ENCODE measurements at regions not wholly inside any gene's neighbourhood (a gene's known extent, or its start where the extent isn't known, plus 50 kb on each side); places are given as distances from the start of the nearest gene placed in this dataset.
"Not testable (repeated sequence)": the region's sequence is repeated elsewhere in the genome, so short reads cannot be mapped to it uniquely, and the experiment has no call there.

- no peak for DNase-seq
Observed at GRCh38 chrX:1009771-1010170, 202.7 kb downstream of the CRLF2 start.

- no peak for DNase-seq
Observed at GRCh38 chrX:1006156-1006730, 206.2 kb downstream of the CRLF2 start.

- no peak for DNase-seq
Observed at GRCh38 chrX:1002611-1003010, 209.8 kb downstream of the CRLF2 start.

- no peak for DNase-seq
Observed at GRCh38 chrX:997631-998137, 214.8 kb downstream of the CRLF2 start.

GRCh38 chrX:994780-995179 lies 217.7 kb downstream of the CRLF2 start:
- DNase-seq = no peak

- peak; percentile 97 for DNase-seq
Observed at GRCh38 chrX:989959-990510, 222.4 kb downstream of the CRLF2 start.

GRCh38 chrX:988530-988929 lies 223.9 kb downstream of the CRLF2 start:
- not testable (repeated sequence) for DNase-seq

- DNase-seq = no peak
Observed at GRCh38 chrX:981791-982626, 230.4 kb downstream of the CRLF2 start.

- no peak for DNase-seq
Observed at GRCh38 chrX:980587-981235, 231.7 kb downstream of the CRLF2 start.

GRCh38 chrX:979127-979526 lies 233.3 kb downstream of the CRLF2 start:
- not testable (repeated sequence) for DNase-seq

GRCh38 chrX:973010-973632 lies 239.3 kb downstream of the CRLF2 start:
- DNase-seq = no peak

- DNase-seq = no peak
Observed at GRCh38 chrX:968148-968965, 244.1 kb downstream of the CRLF2 start.

- no peak for DNase-seq
Observed at GRCh38 chrX:966396-967070, 245.9 kb downstream of the CRLF2 start.

- DNase-seq = no peak
Observed at GRCh38 chrX:964831-965416, 247.5 kb downstream of the CRLF2 start.

- DNase-seq = no peak
Observed at GRCh38 chrX:960821-961220, 251.6 kb downstream of the CRLF2 start.

- DNase-seq = no peak
Observed at GRCh38 chrX:959595-959994, 252.9 kb downstream of the CRLF2 start.

GRCh38 chrX:955168-955781 lies 257.2 kb downstream of the CRLF2 start:
- DNase-seq = not testable (repeated sequence)

- no peak for DNase-seq
Observed at GRCh38 chrX:953879-954482, 258.5 kb downstream of the CRLF2 start.

- no peak for DNase-seq
Observed at GRCh38 chrX:952816-953215, 259.6 kb downstream of the CRLF2 start.

GRCh38 chrX:947262-947661 lies 265.2 kb downstream of the CRLF2 start:
- DNase-seq = not testable (repeated sequence)

Data from NCI-H1436 treated with DMSO at 0.1 percent for 48 hours (cell line).